Mammary epithelial cell (primary cell): ENCODE measurements at regions not wholly inside any gene's neighbourhood (a gene's known extent, or its start where the extent isn't known, plus 50 kb on each side); places are given as distances from the start of the nearest gene placed in this dataset.

ENCODE experiments used
- CTCF ChIP-seq, 2 donors: IDR thresholded peaks in 1 of 2; conservative IDR thresholded peaks in 1 of 2; 2 replicates each; pipeline ENCODE4 v1.5.1; 2011 to 2012; ENCODE audit warnings: inconsistent platforms in 2 of 2, low read length in 2 of 2, mild to moderate bottlenecking in 2 of 2, control low read depth in 1 of 2, low read depth in 1 of 2; ENCODE audit not compliant: insufficient read depth in 1 of 2; ENCODE audit errors: extremely low read depth in 1 of 2
- EZH2 ChIP-seq: IDR thresholded peaks from 2 replicates; pipeline ENCODE4 v1.6.1; 2012; ENCODE audit warnings: low read length, inconsistent platforms, borderline replicate concordance

- TF ChIP-seq CTCF (conservative IDR thresholded peaks at IDR 0.05 in 1 of 2, IDR thresholded peaks at IDR 0.05 in 1 of 2; ENCODE audit: extremely low read depth in 1 of 2, insufficient read depth in 1 of 2, low read depth in 1 of 2, low read length in 2 of 2): no peak
- no peak for TF ChIP-seq EZH2
These were observed 92.3 kb upstream of the HCRTR2 start for GRCh38 chr6:55082021-55082420.
